Esophagus mucosa (tissue), 1 donor: ENCODE measurements at regions not wholly inside any gene's neighbourhood (a gene's known extent, or its start where the extent isn't known, plus 50 kb on each side); places are given as distances from the start of the nearest gene placed in this dataset.
"Not testable (repeated sequence)": the region's sequence is repeated elsewhere in the genome, so short reads cannot be mapped to it uniquely, and the experiment has no call there.

Experiments
- ATAC-seq: fragments of 200-7000 bp; cut with Tn5 transposase; one replicate; pipeline ENCODE4 v1.9.1; 2020
- donor health status: DM: yes; HTN: yes; CAD: no.

DNA sequence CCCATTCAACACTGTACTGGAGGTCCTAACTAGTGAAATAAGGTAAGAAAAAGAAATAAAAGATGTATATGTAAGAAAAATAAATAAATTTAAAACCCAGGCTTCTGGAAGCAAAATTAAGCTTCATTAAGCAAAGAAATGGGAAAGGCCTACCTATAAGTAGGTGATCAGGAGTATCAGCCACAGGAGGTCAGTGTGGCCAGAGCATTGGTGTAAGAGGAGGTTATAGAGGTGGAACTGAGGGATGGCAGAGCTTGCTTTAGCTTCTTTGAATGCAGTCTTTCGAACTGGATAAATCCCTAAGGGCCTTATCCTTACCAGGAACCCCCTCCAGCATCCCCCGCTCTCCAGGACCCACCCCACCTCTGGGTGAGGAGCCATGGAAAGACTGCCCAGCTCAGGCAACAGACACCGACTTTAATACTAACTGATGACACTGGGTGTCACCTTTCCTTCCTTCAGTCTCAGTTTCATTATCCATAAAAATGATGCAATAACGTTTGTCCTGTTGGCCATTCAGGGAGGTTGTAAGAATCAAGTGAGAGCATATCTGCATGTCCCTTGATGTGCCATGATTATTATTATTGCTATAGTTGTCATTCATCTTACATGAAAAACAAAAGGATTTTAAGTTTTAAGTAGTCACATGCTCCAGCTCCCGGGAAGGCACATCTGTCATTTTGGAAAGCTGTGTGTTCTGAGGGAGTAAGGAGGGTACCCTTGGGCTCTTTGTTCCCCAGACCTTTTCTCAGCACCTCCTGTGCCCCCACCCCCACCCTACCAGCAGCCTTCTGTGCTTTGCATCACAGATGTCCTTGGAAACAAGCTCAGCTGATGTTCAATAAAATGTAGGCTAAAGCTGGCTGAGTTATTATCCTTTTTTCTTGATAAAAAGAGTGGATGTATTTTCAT lies 50.8 kb upstream of the CTNNA1 start:
- no peak for ATAC-seq

- ATAC-seq: no peak
Measured at GRCh38 chr5:138701678-138702077, 51.5 kb upstream of the CTNNA1 start.

GRCh38 chr5:138700581-138701362 lies 52.5 kb upstream of the CTNNA1 start:
- no peak for ATAC-seq

DNA sequence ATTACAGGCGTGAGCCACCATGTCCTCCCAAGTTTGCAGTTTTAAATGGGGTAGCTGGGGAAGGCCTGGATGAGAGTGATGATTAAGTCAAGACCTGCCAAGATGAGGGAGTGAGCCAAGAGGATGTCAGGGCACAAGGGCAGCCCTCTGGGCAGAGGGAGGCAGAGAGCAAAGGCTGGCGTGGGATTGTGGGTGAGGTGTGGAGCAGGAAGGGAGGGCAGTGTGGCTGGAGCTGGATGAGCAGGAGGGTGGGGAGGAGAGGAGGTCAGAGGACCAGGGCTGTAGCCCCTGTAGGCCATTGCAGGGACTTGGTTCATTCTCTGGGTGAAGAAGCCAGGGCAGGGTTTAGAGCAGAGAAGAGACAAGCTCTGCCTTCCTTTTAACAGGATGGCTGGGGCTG lies 53.7 kb upstream of the CTNNA1 start:
- ATAC-seq: peak; percentile 18

GRCh38 chr5:138698713-138699112 lies 54.5 kb upstream of the CTNNA1 start:
- ATAC-seq: no peak

DNA sequence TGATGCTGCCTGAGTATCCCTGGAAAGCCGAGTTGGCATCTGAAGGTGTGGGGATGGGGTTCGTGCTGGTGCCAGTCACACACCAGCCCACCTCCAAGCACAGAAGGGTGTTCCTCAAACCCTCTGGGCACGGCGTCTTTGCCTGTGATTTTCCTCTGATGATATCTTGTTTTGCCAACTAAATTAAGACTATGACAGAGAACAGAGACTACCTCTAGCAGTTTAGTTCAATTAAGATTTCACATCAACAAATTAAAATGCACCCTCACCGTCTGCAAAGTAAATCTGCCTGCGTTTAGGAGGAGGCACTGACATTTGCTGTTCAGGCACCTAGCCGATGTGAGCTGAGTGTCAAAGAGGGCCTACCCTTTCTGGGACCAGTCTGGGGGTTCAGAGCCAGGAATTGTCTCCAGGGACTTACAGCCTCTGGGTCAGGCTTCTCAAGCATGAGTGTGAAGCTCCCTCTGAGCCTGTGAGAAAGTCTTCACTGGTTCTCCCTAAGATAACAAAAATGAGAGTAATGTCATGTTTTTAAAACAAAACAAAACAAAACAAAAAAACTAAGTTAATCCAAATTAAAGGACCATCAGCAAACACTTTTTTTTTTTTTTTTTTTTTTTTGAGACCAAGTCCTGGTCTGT lies 55.4 kb upstream of the CTNNA1 start:
- ATAC-seq: no peak

- ATAC-seq: no peak
Measured at GRCh38 chr5:138696501-138696900, 56.7 kb upstream of the CTNNA1 start.

- no peak for ATAC-seq
Measured at GRCh38 chr5:138695781-138696180, 57.4 kb upstream of the CTNNA1 start.

DNA sequence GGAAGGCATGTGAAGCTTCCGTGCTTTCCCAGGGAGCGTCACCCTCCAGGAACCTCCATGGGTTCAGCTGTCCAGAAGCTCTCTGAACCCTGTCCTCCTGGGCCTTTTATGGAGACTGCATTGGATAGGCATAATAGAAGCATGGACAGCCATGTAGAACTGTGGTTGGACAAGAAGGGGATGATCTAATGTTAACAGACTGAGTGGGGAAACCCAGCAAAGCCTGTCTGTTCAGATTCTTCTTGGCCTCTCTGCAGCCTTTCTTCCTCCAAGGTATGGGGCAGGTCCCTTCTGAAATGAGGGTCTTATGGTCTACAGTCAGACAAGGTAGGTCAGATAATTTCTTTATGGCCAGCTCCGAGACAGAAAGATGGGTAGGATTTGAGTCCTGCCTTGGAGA lies 59.1 kb upstream of the CTNNA1 start:
- peak; percentile 52 for ATAC-seq

DNA sequence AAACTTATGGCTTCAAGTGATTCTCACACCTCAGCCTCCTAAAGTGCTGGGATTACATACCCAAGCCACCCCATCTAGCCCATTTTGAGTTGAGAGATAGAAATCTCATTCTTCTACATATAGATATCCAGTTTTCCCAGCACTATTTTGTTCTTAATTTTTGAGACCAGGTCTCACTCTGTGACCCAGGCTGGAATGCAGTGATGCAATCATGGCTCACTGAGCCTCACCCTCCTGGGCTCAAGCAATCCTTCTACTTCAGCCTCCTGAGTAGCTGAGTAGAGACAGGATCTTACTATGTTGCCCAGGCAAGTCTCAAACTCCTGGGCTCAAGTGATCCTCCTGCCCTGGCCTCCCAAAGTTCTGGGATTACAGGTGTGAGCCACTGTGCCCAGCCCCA lies 60.9 kb upstream of the CTNNA1 start:
- ATAC-seq: no peak

DNA sequence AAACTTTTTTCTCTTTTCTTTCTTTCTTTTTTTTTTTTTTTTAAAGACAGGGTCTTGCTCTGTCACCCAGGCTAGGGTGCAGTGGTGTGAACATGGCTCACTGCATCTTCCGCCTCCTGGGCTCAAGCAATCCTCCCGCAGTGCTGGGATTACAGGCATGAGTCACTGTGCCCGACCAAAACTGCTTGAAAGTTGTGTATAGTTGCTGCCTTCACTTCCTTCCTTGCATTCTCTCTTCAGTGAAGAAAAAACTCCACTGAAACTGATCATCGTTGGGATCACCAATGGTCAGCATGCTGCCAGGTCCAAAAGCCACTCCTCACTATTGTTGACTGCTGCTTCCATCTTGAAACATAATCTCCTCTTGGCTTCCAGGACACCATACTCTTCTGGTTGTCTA lies 66.6 kb upstream of the CTNNA1 start:
- peak; percentile 90 for ATAC-seq

- peak; percentile 39 for ATAC-seq
Measured at GRCh38 chr5:138685193-138685745, 68.0 kb upstream of the CTNNA1 start.

DNA sequence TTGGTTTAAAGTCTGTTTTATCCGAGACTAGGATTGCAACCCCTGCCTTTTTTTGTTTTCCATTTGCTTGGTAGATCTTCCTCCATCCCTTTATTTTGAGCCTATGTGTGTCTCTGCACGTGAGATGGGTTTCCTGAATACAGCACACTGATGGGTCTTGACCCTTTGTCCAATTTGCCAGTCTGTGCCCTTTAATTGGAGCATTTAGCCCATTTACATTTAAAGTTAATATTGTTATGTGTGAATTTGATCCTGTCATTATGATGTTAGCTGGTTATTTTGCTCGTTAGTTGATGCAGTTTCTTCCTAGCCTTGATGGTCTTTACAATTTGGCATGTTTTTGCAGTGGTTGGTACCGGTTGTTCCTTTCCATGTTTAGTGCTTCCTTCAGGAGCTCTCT lies 70.8 kb upstream of the CTNNA1 start:
- ATAC-seq: not testable (repeated sequence)

GRCh38 chr5:138678826-138679225 lies 74.4 kb upstream of the CTNNA1 start:
- not testable (repeated sequence) for ATAC-seq

DNA sequence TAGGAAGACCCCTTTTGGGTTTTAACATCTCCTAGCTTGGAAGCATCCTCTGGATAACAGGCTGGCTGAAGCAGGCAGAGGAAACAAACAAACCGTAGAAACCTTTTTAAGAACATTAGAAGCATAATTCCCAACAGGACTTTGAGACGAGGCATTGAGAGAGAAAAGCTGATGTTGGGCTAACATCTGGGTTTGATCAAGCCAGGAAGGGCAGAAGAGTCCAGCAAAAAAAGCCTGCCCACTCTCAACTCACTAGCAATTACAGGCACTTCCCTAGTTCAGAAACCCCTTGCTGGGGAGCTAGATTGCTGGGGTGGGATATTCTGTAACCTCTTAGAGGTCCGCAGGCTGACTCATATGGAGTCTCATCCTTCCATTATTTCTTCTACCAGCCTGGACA lies 75.4 kb upstream of the CTNNA1 start:
- no peak for ATAC-seq

GRCh38 chr5:138676556-138677193 lies 76.5 kb upstream of the CTNNA1 start:
- ATAC-seq: no peak

- ATAC-seq: no peak
Measured at GRCh38 chr5:138676002-138676401, 77.2 kb upstream of the CTNNA1 start.

DNA sequence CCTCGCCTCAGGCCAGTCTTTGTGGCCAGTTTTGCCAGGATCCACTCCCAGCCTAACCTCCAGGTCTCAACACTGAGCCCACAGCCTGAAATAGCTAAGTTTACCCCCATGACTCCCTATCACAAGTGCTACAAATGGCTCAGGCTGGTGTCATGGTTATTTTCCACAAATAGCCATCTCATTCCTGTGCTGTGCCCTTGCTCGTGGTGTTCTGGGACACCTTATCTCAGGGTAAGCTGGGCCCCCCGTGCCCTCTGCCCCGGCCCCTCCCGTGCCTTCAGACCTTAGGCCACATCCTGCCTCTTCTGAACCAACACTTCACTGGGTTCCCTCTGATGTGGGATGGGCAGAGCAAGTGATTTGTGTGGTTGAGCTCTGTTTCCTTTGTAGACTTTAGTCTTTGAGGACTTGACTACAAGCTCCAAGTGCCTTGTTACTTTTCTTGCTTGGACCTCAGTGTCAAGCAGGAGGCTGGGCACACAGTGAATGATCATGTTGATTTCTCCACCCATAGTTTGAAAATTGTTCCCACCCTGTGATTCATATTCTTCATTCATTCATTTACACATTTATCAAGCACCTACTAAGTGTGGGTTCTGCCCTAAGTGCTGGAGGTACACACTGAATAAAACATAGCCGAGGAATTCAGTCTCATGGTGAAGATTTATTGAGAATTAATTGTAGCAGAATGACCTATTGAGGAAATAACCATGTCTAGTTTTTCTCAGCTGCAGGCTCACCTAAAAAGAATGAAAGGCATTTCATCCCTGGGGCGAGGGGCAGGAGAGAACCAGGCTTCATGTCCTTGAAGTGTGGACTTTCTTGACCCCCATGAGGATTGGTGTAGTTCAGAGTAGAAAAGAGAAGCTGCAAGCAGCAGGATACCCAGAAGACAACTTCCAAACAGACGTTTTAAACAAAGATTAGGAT lies 84.5 kb upstream of the CTNNA1 start:
- ATAC-seq: no peak

- ATAC-seq: not testable (repeated sequence)
Measured at GRCh38 chr5:138667782-138668331, 85.4 kb upstream of the CTNNA1 start.

- ATAC-seq: no peak
Measured at GRCh38 chr5:138666226-138666742, 86.9 kb upstream of the CTNNA1 start.

- ATAC-seq: no peak
Measured at GRCh38 chr5:138665261-138665660, 88.0 kb upstream of the CTNNA1 start.
